NCI-H345 treated with DMSO at 0.1 percent for 48 hours (cell line): ENCODE measurements at regions not wholly inside any gene's neighbourhood (a gene's known extent, or its start where the extent isn't known, plus 50 kb on each side); places are given as distances from the start of the nearest gene placed in this dataset.
"Not testable (repeated sequence)": the region's sequence is repeated elsewhere in the genome, so short reads cannot be mapped to it uniquely, and the experiment has no call there.

ENCODE experiments used
- DNase-seq: peaks from one replicate; lab custom pipeline; 2025; ENCODE audit not compliant: unreplicated experiment; lab: John Stamatoyannopoulos, UW

GRCh38 chr9:75197561-75197960 is 109.2 kb downstream of the OSTF1 start:
- DNase-seq, result peak; percentile 9

- no peak for DNase-seq
Observed at GRCh38 chr9:75198436-75198835, 110.1 kb downstream of the OSTF1 start.

- peak; percentile 12 for DNase-seq
Observed at GRCh38 chr9:75200892-75201470, 112.7 kb downstream of the OSTF1 start.

GRCh38 chr9:75201480-75202209 is 113.3 kb downstream of the OSTF1 start:
- no peak for DNase-seq

DNA sequence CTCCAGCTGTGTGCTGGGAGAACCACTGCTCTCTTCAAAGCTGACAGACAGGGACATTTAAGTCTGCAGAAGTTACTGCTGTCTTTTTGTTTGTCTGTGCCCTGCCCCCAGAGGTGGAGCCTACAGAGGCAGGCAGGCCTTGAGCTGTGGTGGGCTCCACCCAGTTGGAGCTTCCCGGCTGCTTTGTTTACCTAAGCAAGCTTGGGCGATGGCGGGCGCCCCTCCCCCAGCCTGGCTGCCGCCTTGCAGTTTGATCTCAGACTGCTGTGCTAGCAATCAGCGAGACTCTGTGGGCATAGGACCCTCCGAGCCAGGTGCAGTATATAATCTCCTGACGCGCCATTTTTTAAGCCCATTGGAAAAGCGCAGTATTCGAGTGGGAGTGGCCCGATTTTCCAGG is 119.7 kb downstream of the OSTF1 start:
- DNase-seq, result not testable (repeated sequence)

DNA sequence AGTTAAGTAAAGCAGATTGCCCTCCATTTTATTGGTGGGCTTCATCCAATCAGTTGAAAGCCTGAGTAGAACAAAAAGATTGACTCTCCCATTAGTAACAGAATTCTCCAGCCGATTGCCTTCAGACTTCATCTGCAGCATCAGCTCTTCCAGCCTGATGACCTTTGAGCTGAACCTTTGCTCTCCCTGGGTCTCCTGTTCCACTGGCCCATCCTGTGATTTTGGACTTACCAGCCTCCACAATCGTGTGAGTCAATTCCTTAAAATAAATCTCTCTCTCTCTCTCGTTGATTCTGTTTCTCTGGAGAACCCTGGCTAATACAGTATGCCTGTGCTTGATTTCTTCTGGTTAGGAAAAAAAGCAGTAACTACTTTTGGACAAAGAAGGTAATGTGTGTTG is 121.9 kb downstream of the OSTF1 start:
- DNase-seq, result no peak

DNA sequence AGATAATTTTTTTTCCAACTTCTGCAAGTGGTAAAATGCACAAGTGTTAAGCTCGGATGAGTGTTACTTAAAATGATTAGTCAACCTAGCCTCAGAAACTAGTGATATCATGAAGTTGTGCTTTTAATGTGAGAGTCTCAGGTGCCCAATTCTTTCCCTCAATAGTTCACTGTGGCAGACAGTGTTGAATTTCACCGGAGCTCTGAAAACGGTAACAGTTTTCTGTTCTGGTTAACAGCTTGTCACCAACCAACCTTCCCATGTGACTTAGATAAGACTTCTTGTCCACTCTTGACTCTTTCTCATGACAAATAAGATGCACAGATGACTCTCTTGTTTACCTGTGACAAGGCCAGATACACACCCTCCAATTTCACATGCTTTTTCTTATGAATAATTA is 125.5 kb downstream of the OSTF1 start:
- no peak for DNase-seq

DNA sequence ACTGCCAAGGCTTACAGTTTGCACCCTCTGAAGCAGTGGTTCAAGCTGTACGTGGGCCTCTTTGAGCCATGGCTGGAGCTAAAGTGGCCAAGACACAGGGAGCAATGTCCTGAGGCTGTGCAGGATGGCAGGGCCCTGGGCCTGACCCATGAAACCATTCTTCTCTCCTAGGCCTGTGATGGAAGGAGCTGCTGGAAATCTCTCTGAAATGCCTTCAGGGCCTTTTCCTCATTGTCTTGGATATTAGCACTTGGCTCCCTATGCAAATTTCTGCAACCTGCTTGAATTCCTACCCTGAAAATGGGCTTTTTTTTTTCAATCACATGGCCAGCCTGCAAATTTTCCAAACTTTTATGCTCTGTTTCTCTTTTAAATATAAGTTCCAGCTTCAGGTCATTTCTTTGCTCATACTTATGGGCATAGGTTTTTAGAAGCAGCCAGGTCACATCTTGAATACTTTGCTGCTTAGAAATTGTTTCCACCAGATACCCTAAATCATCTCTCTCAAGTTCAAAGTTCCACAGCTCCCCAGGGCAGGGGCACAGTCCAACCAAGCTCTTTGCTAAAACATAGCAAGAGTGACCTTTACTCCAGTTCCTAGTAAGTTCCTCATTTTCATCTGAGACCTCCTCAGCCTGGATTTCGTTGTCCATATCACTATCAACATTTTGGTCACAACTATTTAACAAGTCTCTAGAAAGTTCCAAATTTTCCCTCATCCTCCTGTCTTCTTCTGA is 138.3 kb downstream of the OSTF1 start:
- no peak for DNase-seq

DNA sequence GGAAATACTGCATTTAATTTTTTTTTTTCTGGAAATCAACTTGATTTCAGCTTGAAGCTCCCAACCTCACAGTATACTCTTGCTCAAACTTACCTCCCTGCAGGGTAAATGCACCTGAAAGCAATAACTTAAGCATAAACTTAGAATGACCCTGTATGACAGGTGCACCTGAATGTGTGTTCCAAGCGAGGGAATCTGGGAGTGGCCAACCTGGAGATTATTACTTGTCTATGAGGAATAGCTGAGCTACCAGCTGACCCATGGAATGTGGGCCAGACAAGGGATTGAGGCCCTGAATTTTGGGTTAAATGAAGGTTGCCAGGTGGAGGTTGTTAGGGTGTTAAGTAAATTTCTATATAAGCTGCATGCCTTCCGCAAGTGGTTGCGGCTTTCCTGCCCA is 140.6 kb downstream of the OSTF1 start:
- DNase-seq, result no peak

DNA sequence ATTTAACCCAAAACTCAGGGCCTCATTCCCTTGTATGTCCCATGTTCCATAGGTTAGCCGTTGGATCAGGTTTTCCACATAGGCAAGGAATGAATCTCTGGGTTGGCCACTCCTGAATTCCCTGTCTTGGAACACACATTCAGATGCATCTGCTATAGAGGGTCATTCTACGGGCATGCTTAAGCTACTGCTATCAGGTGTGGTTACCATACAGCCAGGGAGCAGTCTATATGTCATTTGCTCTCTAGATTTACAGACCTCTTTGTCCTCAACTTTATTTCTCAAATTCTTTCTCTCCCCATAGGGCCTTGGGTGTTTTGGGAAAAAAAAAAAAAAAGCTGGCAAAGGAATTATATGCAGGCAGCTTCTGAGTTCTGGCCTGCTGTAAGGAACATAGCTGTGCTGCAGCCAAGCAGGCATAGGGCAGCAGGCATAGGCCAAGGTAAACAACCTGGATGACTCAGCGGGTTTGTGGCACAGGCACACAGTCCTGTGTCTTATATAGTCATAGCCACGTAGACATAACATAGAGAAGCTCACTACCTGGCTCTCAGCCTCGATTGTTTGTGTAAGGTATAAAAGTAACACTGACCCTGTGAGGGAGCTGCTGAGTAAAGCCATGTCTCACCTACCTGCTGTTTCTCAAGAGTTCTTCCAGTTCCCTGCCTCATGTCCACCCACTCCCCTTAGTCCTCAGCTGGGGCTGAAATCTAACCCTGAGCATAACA is 141.5 kb downstream of the OSTF1 start:
- DNase-seq, result no peak

DNA sequence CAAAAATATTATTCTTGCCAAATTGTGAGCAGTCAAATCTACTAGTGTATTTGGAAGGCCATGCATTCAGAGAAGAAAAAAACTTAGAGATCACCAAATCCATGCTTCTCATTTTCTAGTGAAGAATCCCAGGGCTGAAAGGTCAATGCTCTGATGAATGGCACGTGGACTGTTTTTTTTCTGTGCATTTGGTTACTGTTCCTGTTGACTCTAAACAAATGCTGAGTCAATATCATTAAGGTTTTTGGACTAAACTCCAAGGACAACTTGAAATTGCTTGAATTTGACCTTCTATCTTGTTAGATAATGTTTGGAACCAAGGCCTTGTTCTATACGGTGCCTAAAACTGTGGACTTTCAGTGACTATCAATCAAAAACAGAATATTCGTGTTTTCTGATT is 142.2 kb downstream of the OSTF1 start:
- no peak for DNase-seq

- no peak for DNase-seq
Observed at GRCh38 chr9:75231167-75231566, 142.9 kb downstream of the OSTF1 start.

DNA sequence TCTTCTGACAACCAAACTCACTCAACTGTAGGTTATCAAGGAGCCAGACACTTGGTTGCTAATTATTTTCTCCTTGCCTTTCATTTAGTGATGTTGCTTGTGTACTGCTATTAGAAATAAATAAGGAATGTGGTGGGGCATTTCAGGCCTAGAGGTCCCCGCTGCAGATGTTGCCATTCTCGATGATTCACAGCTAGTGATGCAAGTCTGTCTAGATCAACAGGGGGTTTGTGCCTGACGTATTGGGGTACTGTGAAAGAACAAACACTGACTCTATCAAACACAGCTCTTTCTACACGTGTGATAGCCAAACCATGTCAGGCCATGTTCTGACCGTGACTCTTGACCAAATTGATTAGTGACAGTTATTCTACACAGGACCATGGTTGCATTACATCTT is 144.7 kb downstream of the OSTF1 start:
- DNase-seq, result no peak

GRCh38 chr9:75235632-75236031 is 147.3 kb downstream of the OSTF1 start:
- DNase-seq, result no peak

DNA sequence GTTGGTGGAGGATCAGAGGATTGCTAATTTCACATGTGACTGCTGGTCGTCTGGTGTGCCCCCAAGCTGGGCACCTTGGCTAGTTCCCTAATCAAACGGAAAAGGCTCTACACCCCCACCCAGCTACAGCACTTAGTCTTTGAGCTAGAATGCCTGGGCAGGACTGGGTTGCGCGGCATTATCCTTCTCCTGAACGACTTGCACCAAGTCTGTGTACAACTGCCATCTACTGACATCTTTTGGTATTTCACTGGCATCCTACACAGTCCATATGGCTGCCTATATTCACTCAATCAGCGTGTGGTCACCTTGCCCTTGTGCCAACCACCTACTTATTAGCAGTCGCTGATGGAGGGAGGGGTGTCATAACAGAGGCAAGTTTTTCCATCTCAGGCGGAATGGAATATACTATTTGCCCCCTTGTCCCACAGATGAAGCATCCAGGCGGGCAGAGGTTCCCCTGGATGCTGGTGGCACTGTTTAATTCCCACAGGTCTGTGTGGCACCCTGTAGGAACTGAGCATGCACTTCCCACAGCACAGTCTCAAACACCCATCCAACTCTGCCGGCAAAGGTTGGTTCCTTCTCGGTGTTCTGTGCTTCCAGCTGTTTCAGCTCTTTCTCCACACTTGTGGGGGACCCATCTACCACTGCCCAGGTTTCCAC is 150.1 kb downstream of the OSTF1 start:
- no peak for DNase-seq

GRCh38 chr9:75239176-75239575 is 150.9 kb downstream of the OSTF1 start:
- DNase-seq, result no peak

DNA sequence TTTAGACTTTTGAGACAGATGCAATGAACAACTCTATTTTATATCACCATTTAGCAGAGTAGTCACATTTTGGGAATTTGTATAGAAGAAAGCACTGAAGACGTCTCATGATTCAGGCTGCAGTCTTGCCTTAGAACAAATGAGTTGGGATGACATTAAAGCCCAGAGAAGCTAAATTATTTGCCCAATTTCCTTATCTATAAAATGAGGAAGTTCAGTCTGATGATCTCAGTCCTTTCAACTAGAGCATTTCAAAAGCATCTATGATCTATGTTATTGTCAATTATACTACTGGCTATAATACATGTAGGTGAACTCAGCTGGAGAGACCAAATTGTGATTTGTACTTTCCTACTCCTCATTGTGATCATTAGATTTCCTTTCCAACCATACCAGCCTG is 154.1 kb downstream of the OSTF1 start:
- DNase-seq, result no peak

DNA sequence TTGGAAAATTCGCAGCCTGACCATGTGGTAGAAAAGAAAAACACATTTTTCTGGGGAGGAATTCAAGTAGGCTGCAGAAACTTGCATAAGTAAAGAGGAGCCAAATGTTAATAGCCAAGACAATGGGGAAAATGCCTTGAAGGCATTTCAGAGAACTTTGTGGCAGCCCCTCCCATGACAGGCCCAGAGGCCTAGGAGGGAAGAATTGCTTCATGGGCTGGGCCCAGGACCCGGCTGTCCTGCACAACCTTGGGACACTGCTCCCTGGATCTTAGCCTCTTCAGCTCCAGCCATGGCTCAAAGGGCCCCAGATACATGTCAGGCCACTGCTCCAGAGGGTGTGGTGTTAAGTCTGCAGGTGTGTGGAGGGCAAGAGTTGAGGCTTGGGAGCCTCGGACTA is 158.6 kb downstream of the OSTF1 start:
- DNase-seq, result no peak

GRCh38 chr9:75265525-75265972 is 177.2 kb downstream of the OSTF1 start:
- DNase-seq, result peak; percentile 9

DNA sequence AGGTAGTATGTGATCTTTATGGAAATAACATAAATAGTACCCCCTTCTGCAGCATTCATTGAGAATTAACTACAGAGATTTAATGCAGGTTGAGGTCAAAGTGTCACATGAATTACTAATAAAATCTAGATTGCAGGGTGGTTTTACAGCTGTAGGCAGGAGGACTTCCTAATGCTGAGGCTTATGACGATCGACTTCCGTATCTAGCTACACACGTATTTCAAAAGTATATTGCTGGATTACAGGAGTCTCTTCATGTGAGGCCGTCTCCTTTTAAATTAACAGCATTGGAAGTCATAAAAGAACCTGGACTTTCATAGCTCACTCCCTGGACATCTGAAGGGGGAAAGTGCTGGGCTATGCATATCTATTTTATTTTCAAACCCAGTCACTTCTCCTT is 180.9 kb downstream of the OSTF1 start:
- DNase-seq, result no peak

GRCh38 chr9:75273055-75273454 is 184.7 kb downstream of the OSTF1 start:
- not testable (repeated sequence) for DNase-seq
